Stimulated activated CD8-positive, alpha-beta memory T cell treated with anti-CD3 and anti-CD28 coated beads, Interleukin-7, amount 100 ng/mL, for 48 hours (primary cell): ENCODE measurements at regions not wholly inside any gene's neighbourhood (a gene's known extent, or its start where the extent isn't known, plus 50 kb on each side); places are given as distances from the start of the nearest gene placed in this dataset.

Source experiments
- DNase-seq, 2 donors: peaks; one replicate each; pipeline ENCODE4 v3.0.0-alpha.2; 2020; ENCODE audit warnings: low read depth in 1 of 2; ENCODE audit errors: extremely low read depth in 1 of 2

DNA sequence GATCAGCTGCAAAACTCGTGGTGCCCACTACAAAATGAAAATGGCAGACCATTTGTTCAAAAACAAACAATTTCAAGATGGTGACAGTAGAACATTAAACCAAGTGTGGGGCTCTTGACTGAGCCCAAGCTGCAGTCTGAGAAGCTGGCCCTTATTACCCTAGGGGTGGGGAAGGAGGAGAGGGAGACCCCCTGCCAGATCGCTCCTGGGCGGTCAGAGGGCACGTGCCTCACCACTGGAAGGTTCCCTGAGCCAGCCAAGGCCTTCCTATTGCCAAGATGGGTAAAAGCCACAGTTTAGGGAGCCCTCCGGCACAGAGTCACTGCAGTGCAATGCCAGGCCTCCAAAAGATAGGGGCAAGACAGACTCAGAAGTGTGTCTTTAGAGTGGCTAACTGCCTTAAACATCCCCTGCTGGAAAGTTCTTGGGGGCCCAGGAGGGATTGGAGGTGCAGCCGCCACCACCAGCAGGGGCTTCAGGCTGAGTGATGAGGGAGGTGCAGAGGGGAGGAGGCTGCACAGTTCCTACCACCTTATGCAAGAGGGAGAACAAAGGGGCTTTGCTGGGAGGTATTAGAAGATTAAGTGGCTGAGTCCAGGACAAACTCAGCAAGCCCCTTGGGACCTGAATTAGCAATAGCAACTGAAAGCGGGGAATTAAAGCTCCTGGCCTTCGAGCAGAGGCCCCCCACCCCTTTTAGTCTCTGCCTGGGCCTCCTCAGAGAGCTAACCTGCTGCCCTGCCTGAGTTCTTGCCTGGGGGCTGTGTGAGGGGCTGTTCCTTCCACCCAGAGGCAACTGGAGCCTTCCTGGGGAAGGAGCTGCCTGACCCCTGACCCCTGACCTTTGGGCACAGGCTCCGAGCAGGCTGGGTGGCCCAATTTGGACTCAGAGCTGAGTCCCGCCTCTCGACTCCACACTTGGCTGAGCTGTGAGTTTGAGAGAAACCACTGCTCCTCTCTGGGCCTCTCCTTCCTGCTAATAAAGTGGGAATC, 88.4 kb downstream of the VEGFA start:
- DNase-seq: no peak

DNA sequence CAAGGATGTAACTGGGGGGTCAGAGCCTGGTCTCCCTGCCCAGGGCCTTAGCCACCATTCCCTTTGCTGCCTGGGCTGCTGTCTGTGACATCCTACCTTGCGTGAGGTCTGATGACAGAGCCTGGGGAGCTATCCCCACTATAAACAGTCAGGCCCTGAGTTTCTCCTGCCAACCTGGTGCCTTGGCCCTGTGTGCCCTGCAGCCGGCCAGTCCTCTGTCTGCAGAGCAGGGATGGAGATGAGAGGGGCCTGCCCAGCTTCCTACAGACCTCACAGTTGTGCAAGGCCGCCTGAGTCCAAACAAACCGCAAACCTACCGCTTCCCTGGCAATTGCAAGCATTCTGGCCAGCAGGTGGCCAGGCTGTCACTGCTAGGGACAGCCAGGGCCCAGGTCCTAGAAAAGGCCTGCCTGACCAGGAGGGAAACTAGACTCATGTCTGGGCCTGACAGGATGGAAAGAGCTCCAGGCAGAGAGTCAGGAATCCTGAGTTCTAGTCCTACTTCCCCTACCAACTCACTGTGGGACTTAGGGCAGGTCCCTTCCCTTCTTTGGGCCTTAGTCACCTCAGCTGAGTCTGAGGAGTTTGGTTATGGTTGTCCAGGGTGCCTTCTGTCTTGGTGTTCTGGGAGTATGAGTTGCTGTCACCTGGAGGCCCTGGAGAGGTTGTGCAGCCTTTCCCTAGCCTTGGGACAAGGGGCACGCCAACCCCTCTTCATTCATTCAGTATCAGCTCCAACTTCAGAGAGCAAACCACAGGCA, 86.2 kb downstream of the VEGFA start:
- DNase-seq: no peak

DNA sequence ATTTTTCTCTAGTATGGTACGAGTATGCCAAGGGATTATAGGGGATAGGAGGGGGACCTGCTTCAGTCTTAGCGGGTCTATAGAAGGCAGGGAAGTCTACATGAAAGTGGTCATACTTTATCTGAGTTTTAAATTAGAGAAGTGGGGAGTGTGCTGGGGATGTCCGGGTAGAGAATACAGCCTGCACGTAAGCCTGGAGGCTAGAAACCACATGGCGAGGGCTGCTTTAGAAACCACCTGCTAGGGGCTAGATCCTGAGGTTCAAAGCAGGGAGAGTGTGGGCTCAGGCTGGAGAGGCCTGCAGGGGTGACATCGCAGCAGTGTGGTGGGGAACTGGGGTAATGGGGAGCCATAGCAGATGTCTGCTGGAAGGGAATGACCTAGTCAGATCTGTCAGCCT, 85.2 kb downstream of the VEGFA start:
- DNase-seq: no peak

DNA sequence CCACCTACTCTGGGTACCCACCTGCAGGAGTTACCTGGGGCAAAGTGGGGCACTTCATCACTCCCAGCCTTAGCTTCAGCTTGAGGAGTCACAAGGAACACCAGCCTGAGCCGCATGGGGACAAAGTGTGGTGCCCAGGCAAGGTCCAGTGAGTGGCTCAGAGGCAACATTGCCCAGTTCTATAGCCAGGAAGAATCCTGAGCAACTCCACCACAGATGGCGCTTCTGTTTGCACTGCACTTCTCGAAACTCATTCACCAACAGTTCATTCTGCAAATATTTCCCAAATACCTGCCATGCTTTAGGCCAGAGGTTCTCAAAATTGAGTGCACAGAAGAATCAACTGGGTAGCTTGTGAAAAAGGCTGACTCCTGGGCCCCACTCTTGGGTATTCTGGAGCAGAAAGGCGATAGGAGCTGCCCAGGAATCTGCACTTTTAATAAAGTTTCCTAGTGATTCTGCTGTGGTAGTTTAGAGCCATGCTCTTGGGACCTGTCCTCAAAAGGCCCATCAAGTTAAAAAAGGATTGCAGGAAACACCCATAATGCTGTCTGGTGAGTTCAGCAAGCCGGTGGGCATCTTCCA, 83.1 kb downstream of the VEGFA start:
- DNase-seq: no peak

DNA sequence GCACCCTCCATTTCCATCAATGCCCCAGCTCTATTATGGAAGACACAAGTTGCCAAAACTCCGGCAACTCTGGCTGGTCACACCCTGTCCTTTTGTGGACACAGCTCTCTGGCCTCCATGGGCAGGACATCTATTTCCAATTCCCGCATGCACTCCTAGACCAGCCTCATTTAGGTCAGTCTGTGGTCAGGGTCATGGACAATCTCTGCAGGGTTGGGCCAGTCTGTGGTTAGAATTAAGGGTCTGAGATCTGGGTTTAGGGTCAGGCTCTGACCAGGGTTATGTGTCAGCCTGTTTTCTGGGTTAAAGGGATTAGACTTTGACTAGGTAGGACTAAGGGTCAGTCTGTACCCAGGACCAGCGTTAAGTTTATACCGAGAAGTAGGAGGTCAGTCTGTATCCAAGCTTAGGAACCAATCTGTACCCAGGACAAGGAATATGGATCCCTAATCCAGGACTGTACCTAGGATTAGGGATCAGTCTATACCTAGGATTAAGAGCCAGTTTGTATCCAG, 82.4 kb downstream of the VEGFA start:
- DNase-seq: no peak

DNA sequence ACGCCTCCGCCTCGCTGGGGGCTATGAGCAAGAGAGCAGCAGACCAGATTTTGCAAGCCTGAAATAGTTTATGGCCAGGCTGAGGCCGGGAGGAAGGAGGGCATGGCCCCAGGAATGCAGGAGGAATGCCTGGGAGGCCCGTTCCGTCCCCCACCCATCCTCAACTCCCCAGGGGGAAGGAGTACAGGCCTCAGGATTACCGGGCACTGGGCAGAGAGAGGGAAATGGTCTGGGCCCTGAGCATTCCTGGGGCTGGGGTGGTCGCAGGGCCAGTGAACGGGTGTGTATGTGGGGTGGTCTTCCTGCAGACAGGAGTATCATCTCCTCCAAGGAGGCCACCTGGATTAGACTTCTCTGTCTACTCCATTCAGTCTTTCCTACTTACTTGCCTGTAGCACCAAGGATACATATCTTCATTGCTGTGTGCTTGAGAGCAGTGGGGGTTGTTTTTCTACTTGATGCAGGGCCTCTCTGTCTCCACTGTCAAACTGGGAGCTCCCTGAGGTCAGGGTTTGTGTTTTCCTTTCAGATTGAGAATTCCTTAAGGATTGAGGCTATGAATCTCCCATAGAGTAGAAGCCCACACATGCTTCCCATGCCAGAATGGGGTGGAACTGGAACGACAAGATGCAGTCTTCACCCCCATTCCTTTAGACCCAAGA, 81.3 kb downstream of the VEGFA start:
- DNase-seq: no peak

- DNase-seq: no peak
Measured at GRCh38 chr6:43850314-43851203, 80.5 kb downstream of the VEGFA start.

DNA sequence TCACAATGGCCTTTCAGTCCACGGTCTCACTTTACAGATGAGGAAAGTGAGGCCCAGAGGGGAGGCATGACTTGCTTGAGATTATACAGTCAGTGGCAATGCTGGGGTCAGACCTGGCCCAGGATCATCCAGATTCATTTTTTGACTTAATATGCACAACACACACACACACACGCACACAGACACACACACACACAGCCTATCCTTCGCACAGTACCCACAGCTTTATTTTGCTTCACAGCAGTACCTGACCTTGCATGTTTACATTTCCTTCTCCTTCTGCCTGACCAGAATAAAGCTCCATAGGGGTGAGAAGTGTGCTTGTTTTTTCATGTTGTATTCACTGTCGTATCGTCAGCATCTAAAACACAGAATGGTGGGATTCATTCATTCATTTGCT, 79.8 kb downstream of the VEGFA start:
- DNase-seq: no peak

GRCh38 chr6:43848671-43849391, 78.8 kb downstream of the VEGFA start:
- DNase-seq: no peak

DNA sequence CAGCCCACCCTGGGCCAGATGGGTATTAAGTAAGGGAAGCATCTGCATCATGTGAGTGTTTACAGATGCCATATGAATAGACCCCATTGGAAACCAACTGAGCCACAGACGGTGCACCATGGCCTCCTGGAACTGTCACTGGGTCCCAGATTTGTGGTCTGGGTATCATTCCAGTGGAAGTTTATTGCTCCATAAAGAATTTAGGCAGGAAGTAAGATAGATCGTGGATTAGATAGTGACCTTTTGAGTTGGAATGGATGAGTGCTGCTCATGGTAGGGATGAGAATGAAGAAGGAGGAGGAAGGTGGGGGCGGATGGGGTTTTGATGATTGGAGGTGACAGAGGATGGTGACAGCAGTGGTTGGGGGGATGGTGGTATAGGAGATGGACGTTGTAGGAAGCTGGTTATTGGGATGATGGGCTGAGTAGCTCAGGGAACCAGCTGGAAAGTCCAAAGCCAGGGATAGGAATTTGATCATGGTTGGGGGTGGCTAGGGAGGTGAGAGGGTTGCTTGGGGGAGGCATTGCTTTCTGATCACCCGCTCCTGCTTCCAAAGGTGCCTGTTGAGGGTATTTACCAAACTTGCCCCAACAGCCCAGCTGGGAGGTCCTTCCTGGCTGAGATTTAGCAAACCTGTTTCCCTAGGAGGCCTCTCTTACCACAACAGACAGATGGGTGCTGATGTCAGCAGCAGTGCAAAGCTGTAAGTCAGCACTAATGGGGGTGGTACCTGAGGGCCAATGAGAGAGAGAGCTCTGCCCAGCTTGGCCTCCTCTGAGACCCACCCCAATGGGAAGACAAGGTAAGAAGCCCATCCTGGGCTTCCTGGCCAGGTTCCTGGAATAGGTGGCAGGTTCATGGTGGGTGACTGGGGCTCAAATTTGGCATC, 78.0 kb downstream of the VEGFA start:
- no peak for DNase-seq

DNA sequence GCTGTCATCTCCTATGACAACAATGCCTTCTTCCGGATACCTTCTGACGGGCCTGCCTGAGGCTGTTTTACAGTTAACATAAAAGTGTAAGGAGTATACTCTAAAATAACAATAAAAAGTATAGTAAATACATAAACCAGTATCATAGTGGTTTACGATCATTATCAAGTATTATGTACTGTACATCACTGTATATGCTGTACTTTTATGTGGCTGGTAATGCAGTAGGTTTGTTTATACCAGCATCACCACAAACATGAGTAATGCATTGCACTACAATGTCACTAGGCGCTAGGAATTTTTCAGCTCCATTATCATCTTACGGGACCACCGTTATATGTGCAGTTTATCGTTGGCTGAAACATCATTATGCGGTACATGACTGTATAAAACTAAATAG, 76.5 kb downstream of the VEGFA start:
- DNase-seq: no peak

DNA sequence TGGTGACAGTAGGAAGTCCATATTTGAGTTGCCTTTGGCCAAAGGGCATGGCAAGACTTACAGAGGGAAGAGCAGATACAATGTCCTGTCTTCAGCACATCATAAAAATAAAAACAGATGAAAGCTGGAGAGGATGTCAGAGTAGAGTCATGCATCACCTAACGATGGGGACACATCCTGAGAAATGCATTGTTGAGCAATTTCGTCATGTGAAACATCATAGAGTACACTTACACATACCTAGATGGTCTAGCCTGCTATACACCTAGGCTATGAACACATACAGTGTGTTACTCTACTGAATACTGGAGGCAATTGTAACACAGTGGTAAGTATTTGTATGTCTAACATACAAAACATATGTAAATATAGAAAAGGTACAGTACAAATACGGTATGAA, 75.6 kb downstream of the VEGFA start:
- no peak for DNase-seq

- DNase-seq: no peak
Measured at GRCh38 chr6:43843669-43844171, 73.7 kb downstream of the VEGFA start.

DNA sequence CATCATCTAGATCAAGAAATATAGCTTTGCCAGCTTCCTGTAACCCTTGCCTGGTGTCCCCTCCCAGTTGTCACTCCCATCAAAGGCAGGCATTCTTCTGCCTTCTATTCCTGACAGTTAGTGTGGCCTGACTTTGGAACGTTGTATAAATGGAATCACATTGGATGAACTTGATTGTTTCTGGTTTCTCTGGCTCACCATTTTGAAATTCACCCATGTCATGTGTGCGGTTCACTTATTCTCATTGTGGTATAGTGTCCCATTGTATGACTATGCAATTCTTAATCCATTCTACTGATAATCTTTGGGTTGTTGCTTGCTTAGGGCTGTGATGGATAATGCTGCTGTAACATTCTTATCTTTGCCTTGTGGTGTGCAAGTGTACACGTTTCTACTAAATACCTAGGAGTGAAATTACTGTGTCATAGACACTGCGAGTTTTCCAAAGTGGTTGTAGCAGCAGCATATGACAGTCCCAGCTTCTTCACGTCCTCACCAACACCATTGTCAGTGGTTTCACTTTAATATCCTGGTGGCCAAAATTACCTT, 73.2 kb downstream of the VEGFA start:
- DNase-seq: no peak

GRCh38 chr6:43842231-43842794, 72.3 kb downstream of the VEGFA start:
- DNase-seq: no peak

- DNase-seq: no peak
Measured at GRCh38 chr6:43840490-43841218, 70.6 kb downstream of the VEGFA start.
